Endothelial cell of umbilical vein (primary cell): ENCODE measurements at regions not wholly inside any gene's neighbourhood (a gene's known extent, or its start where the extent isn't known, plus 50 kb on each side); places are given as distances from the start of the nearest gene placed in this dataset.

Source experiments
- BruUV-seq: library from RNA; stranded (reverse); fragments of 400-500 nt; replicated peaks from 2 replicates; lab custom pipeline; 2021; lab: Mats Ljungman, UMichigan
- CTCF ChIA-PET: fragments of 300-600, 350-600 bp; sonication (Branson Sonifier 250); formaldehyde crosslinking; loops from one replicate; lab custom pipeline; 2021; ENCODE audit warnings: antibody characterized with exemption, inconsistent platforms; lab: Charles Lee
- POLR2A ChIA-PET: fragments of 300-600, 350-600 bp; sonication (Branson Sonifier 250); formaldehyde crosslinking; loops from one replicate; lab custom pipeline; 2021; ENCODE audit warnings: antibody characterized with exemption, inconsistent platforms; lab: Charles Lee
- DNase-seq: peaks from one replicate; pipeline ENCODE4 v3.0.0-alpha.2; 2011; ENCODE audit warnings: low read depth, low spot score
- FAIRE-seq: peaks from 2 replicates; lab custom pipeline; 2011; peaks lifted over from hg19 to GRCh38; lab: Jason Lieb, UNC
- H2AFZ ChIP-seq: 2 replicates; pipeline ENCODE4 v1.6.0; 2012; ENCODE audit warnings: low read depth, low read length, control low read depth, inconsistent platforms
- H3K27ac ChIP-seq: 2 replicates; pipeline ENCODE4 v1.5.1; 2011; ENCODE audit warnings: low read depth, mild to moderate bottlenecking, control low read depth, low read length, moderate library complexity; ENCODE audit not compliant: insufficient read depth
- H3K27me3 ChIP-seq, 2 experiments: 2 replicates each; pipeline versions ENCODE4 v1.6.0 to v1.6.1; 2011; ENCODE audit warnings: low read length in 2 of 2, mixed read lengths in 1 of 2; ENCODE audit not compliant: control insufficient read depth in 2 of 2, insufficient read depth in 2 of 2
- H3K36me3 ChIP-seq, 2 experiments: 2 replicates in 1 of 2; 3 replicates in 1 of 2; pipeline ENCODE4 v1.5.1; 2011; ENCODE audit warnings: low read length in 2 of 2, mild to moderate bottlenecking in 1 of 2, moderate library complexity in 1 of 2; ENCODE audit not compliant: control insufficient read depth in 2 of 2, insufficient read depth in 2 of 2; ENCODE audit errors: extremely low read depth in 1 of 2
- H3K4me1 ChIP-seq: 3 replicates; pipeline ENCODE4 v1.5.1; 2011; ENCODE audit warnings: mild to moderate bottlenecking, low read length; ENCODE audit not compliant: control insufficient read depth, insufficient read depth; ENCODE audit errors: extremely low read depth
- H3K4me2 ChIP-seq: 2 replicates; pipeline ENCODE4 v1.6.1; 2011; ENCODE audit warnings: low read length, control low read depth, mixed read lengths; ENCODE audit not compliant: insufficient read depth
- H3K4me3 ChIP-seq, 3 experiments: fragments of 200-600 bp in 1 of 3; sonication (generic), shearing (Covaris generic) in 1 of 3; replicated peaks in 1 of 3; 2 replicates each; pipeline ENCODE4 v1.5.1; 2011 to 2016; ENCODE audit warnings: control low read depth in 3 of 3, low read length in 3 of 3, mild to moderate bottlenecking in 2 of 3, inconsistent platforms in 1 of 3, low read depth in 1 of 3, moderate library complexity in 1 of 3; ENCODE audit not compliant: insufficient read depth in 1 of 3
- H3K79me2 ChIP-seq: 2 replicates; pipeline ENCODE4 v1.6.0; 2012; ENCODE audit warnings: low read length, inconsistent platforms; ENCODE audit not compliant: control insufficient read depth, insufficient read depth
- H3K9ac ChIP-seq: replicated peaks from 2 replicates; pipeline ENCODE3; 2011; ENCODE audit warnings: low read length, control low read depth; ENCODE audit not compliant: insufficient read depth; ENCODE audit errors: extremely low read depth
- H3K9me1 ChIP-seq: replicated peaks from 3 replicates; pipeline ENCODE4 v1.6.0; 2011; ENCODE audit warnings: mild to moderate bottlenecking, low read length; ENCODE audit not compliant: control insufficient read depth, insufficient read depth; ENCODE audit errors: extremely low read depth
- H3K9me3 ChIP-seq: replicated peaks from 2 replicates; pipeline ENCODE4 v1.5.1; 2012; ENCODE audit warnings: low read length, inconsistent platforms; ENCODE audit not compliant: control insufficient read depth, insufficient read depth
- H4K20me1 ChIP-seq: replicated peaks from 2 replicates; pipeline ENCODE3; 2011; ENCODE audit warnings: mild to moderate bottlenecking, low read length; ENCODE audit not compliant: control insufficient read depth, insufficient read depth; ENCODE audit errors: extremely low read depth
- CTCF ChIP-seq, 2 donors: IDR thresholded peaks; 1 replicate in 1 of 2; 2 replicates in 1 of 2; pipeline ENCODE4 v1.5.1; 2011; ENCODE audit warnings: low read length in 2 of 2, mild to moderate bottlenecking in 2 of 2, moderate library complexity in 2 of 2, control low read depth in 1 of 2, inconsistent platforms in 1 of 2, low read depth in 1 of 2; ENCODE audit not compliant: insufficient read depth in 1 of 2; ENCODE audit errors: extremely low read depth in 1 of 2
- EZH2 ChIP-seq: IDR thresholded peaks from 2 replicates; pipeline ENCODE4 v1.6.1; 2012; ENCODE audit warnings: borderline replicate concordance, low read depth, mild to moderate bottlenecking, moderate library complexity, low read length, inconsistent platforms; ENCODE audit not compliant: severe bottlenecking
- FOS ChIP-seq: IDR thresholded peaks from 2 replicates; pipeline ENCODE4 v1.6.1; 2011; ENCODE audit warnings: mild to moderate bottlenecking, low read length, moderate library complexity, borderline replicate concordance; ENCODE audit not compliant: insufficient read depth
- GATA2 ChIP-seq: IDR thresholded peaks from 2 replicates; pipeline ENCODE4 v1.7.0; 2011; ENCODE audit warnings: low read depth, mild to moderate bottlenecking, moderate library complexity, mixed read lengths, low read length; ENCODE audit not compliant: insufficient read length, insufficient read depth
- JUN ChIP-seq: IDR thresholded peaks from 2 replicates; pipeline ENCODE4 v1.6.1; 2011; ENCODE audit warnings: borderline replicate concordance, low read depth; ENCODE audit not compliant: insufficient read length, insufficient read depth
- MAX ChIP-seq: IDR thresholded peaks from 2 replicates; pipeline ENCODE4 v1.6.1; 2011; ENCODE audit not compliant: insufficient read depth, insufficient read length
- MYC ChIP-seq: IDR thresholded peaks from one replicate; pipeline ENCODE4 v1.6.1; 2011; ENCODE audit warnings: mild to moderate bottlenecking, low read depth, low read length
- POLR2A ChIP-seq: IDR thresholded peaks from 2 replicates; pipeline ENCODE4 v1.6.1; 2012; ENCODE audit warnings: low read depth, mild to moderate bottlenecking, control low read depth, low read length
- POLR2AphosphoS5 ChIP-seq: IDR thresholded peaks from 2 replicates; pipeline ENCODE4 v1.6.1; 2012; ENCODE audit warnings: low read depth, mild to moderate bottlenecking, control low read depth, low read length, moderate library complexity; ENCODE audit not compliant: insufficient read depth
- dilution Hi-C: fragments of 300-500 bp; cut with MboI; formaldehyde crosslinking; loops from one replicate; pipeline ENCODE4 v1.15.0; 2019; ENCODE audit warnings: low sequenced_read_pairs; ENCODE audit not compliant: extremely low pct_ligation_motif_present
- intact Hi-C: fragments of 100-400 bp; cut with micrococcal nuclease; formaldehyde crosslinking; loops from one replicate; pipeline ENCODE4 v1.10.0; 2022

- DNase-seq (no peak), FAIRE-seq (no peak)
- Histone ChIP-seq H3K9me1 (no peaks in the 10 kb centered on the region), H3K27me3 (no peaks in the 10 kb centered on the region), H3K79me2 (no peaks in the 10 kb centered on the region), H2AFZ (no peak overlapping the region), H3K4me3 (no peak overlapping the region), H3K4me2 (no peak overlapping the region), H3K4me1 (no peaks in the 10 kb centered on the region), H4K20me1 (no peaks in the 10 kb centered on the region), H3K9ac (no peak overlapping the region), H3K36me3 (no peaks in the 10 kb centered on the region), H3K9me3 (no peaks in the 10 kb centered on the region), H3K27ac (no peak overlapping the region)
- intact Hi-C loops = no loop called here
- no TSS peak for BruUV-seq
- TF ChIP-seq EZH2 = no peak
- TF ChIP-seq GATA2 = no peak
- TF ChIP-seq POLR2AphosphoS5 = no peak
- TF ChIP-seq FOS = no peak
- CTCF ChIA-PET = interaction anchor here (0.6 to 1.8 kb wide), 9 partner anchors 10 to 995 kb away, joined by 3 to 24 read pairs (median 4); no protein-coding TSS in a partner anchor
- POLR2A ChIA-PET = no interaction called here
- dilution Hi-C loops = no loop called here
Measured at GRCh38 chr11:32232516-32232915, 141.6 kb downstream of the RCN1 start.

GRCh38 chr11:32233276-32233675 is 142.4 kb downstream of the RCN1 start:
- FAIRE-seq (no peak), DNase-seq (no peak)
- Histone ChIP-seq H3K9me1 (no peaks in the 10 kb centered on the region), H3K36me3 (no peaks in the 10 kb centered on the region), H3K4me2 (no peak overlapping the region), H3K4me3 (no peak overlapping the region), H3K27me3 (no peaks in the 10 kb centered on the region), H3K79me2 (no peaks in the 10 kb centered on the region), H2AFZ (no peak overlapping the region), H3K9ac (no peak overlapping the region), H3K27ac (no peak overlapping the region), H3K9me3 (no peaks in the 10 kb centered on the region), H4K20me1 (no peaks in the 10 kb centered on the region), H3K4me1 (no peaks in the 10 kb centered on the region)
- no peak for TF ChIP-seq MYC
- TF ChIP-seq JUN = no peak
- TF ChIP-seq CTCF (IDR thresholded peaks at IDR 0.05; ENCODE audit: extremely low read depth in 1 of 2, insufficient read depth in 1 of 2, low read depth in 1 of 2, low read length in 2 of 2) = no peak
- no peak for TF ChIP-seq EZH2
- no peak for TF ChIP-seq FOS
- no peak for TF ChIP-seq MAX
- TF ChIP-seq GATA2 = no peak
- no peak for TF ChIP-seq POLR2AphosphoS5
- TF ChIP-seq POLR2A = no peak
- POLR2A ChIA-PET = no interaction called here
- no TSS peak for BruUV-seq
- intact Hi-C loops (no loop called here), dilution Hi-C loops (no loop called here)
- CTCF ChIA-PET = interaction anchor here (1.7 to 1.8 kb wide), 2 partner anchors 10 to 11 kb away, joined by 12 to 24 read pairs; no protein-coding TSS in a partner anchor
